GM21390 (cell line): ENCODE measurements at regions not wholly inside any gene's neighbourhood (a gene's known extent, or its start where the extent isn't known, plus 50 kb on each side); places are given as distances from the start of the nearest gene placed in this dataset.
A peak's percentile ranks its signal among the peaks of the same experiment; 100 is the strongest.

ENCODE experiments used
- ATAC-seq: cut with Tn5 transposase; IDR thresholded peaks from one replicate; pipeline ENCODE4 v1.9.1; 2021; ENCODE audit not compliant: unreplicated experiment

DNA sequence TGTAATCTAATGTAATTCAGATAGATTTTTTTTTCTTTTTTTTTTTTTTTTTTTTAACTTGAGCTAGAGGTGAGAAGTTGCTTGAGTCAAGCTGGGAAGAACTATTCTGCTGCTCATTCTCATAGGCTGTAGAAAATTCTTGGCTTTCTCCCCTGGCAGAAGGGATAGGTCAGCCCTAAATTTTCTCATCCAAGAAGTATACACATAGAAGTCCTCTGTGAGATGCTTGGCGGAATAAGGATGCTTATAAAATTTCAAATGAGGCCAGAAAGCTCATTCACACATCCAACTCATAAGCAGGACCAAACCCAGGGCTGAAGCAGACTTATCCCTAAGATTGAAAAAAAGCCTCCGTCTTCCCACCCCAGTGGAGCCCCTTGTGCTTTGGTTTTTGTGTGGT, 572.5 kb downstream of the SQOR start:
- no peak for ATAC-seq

DNA sequence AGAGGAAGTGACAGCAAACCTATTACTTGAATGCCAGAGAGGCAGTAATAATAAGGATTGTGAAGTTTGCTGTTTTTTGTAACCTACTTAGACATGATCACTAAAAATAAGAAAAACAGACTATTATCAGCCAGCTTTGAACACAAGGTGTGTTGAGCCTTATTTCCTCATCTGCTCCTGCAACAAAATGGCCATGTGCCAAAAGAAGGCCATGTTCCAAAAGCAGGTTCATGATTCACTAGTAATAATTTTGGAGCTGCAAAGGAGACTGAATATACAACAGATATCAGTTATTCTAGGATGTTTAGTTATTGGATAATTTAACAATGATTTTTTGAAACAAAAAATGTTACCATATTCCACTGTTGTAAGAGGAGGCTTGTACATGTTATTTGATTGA, 578.7 kb downstream of the SQOR start:
- no peak for ATAC-seq

DNA sequence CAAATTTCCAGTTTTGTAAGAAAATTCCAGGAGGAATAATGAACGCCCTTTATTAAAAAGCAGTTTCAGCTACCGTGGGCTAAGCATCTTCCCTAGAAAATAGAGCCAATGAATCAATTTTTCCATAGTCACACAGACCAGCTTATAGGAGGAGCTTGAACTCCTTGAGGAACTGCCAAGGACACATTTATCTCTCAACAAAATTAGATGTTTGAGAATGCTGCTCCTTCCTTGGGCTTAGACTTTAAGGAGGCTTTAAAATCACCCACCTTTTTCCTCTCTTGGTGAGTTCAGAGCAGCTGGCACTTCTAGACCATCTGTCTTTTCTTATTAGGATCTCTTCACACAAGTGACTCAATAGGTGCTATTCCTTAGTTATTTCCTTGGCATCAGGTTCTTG, 588.0 kb downstream of the SQOR start:
- ATAC-seq, result no peak

DNA sequence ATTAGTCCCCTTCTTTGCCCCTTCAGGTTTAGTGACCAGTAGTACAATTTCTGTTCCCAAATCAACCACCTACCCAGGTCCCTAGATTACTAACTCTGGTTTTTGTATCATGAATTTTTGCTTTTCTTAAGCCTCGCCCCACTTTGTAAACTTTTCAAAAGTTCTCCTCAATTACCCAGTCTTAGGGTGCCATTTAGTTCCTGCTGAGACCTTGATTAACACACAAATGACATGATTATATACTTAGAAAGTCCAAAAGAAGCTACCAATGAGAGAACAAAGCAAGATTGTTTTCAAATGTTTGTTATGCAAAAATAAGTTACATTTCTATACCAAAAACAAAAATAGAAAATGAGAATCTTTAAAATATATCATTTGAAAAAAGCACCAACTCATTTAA, 594.4 kb downstream of the SQOR start:
- no peak for ATAC-seq

DNA sequence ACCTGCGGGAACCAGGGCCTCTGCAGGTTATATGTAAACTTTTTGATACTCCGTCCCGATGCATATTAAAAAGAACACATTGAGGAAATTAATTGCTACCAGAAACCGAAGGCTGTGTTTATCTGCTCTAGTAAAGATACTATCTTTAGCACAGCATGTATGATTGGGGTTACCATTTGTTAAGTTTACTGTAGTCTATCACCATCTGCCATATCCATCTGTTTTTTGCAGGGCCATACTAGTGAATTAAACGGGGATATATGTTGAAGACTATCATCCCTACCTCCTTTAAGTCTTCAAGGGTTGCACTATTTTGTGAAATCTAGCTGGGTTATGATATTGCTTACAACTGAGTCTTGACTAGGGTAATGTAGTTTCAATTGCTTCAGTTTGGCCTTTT, 597.0 kb downstream of the SQOR start:
- no peak for ATAC-seq

DNA sequence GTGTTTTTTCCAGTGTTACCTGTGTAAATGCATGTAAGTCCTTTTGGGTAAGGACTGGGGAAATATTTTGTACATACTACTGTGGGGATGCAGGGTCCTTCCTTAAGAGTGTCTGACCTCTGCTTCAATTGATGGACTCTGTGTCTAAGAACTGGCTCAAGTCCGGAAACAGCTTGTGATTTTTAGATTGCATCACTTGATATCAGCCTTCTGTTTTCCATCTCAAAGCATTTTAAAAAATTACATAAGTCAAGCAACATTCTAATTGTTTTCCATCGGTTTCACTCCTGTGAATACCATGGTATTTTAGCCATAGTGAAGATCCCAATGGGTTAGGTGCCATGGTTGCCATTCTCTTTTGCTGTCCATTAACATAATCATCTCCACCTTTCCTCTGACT, 597.6 kb downstream of the SQOR start:
- ATAC-seq, result no peak

DNA sequence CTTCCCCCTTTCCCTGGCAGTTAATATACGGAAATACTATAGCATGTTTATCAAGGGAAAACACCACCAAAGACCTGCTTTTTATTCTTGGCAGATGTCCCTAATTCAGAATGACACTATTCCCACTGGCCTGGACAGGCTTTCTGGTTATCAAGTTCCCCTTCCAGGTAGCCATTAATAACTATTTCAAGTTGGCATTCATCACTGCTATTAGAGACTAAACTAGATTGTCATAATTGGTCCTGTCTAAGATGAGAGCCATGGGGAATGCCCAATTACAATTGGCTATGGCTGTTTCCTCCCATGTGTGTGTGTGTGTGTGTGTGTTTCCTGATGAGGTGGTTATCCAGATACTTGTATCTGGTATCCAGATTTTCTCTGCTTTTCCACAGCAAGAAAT, 608.1 kb downstream of the SQOR start:
- no peak for ATAC-seq

DNA sequence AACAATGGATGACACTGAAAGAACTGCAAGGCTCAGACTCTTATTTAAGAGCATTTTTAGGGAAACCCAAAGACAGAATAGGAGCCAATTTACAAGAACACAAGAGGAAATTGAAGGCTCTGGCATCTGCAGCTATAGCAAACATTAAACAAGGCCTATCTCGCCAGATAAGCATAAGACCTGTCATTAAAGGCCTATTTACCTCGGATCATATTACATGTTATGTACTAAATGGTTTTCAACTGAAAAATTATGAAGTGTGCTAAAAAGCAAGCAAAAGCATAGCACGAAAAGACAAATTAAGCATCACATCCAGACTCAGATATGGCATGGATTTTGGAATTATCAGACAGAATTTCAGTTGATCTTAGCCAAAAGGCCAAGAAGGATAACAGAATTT, 617.1 kb downstream of the SQOR start:
- ATAC-seq, result no peak

DNA sequence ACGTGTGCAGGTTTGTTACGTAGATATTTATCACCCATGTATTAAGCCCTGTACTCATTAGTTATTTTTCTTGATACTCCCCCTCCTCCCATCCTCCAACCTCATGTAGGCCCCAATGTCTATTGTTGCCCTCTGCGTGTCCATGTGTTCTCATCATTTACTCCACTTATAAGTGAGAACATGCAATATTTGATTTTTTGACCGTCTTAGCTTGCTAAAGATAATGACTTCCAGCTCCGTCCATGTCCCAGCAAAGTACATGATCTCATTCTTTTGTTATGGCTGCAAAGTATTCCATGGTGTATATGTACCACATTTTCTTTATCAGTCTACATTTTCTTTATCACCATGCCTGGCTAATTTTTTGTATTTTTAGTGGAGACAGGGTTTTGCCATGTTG, 623.2 kb downstream of the SQOR start:
- ATAC-seq, result no peak

DNA sequence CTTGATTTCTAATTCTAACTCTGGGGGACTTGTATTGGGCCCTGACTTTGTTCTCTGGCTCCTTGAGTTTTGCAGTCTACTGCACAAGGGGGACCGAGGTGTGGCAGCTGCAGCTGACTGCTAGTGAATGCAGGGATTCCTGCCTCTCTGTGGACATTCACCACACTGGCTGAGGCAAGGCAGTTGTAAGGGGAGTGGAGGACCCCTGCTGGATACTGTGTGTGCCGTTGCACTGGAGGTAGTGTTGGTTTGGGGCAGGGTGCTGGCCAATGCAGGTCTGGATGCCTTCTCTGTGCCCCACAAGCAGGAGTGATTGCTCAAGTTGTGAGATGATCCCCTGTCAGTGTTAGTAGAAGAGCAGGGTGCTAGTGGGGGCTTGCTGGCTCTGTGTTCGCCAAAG, 626.1 kb downstream of the SQOR start:
- no peak for ATAC-seq

DNA sequence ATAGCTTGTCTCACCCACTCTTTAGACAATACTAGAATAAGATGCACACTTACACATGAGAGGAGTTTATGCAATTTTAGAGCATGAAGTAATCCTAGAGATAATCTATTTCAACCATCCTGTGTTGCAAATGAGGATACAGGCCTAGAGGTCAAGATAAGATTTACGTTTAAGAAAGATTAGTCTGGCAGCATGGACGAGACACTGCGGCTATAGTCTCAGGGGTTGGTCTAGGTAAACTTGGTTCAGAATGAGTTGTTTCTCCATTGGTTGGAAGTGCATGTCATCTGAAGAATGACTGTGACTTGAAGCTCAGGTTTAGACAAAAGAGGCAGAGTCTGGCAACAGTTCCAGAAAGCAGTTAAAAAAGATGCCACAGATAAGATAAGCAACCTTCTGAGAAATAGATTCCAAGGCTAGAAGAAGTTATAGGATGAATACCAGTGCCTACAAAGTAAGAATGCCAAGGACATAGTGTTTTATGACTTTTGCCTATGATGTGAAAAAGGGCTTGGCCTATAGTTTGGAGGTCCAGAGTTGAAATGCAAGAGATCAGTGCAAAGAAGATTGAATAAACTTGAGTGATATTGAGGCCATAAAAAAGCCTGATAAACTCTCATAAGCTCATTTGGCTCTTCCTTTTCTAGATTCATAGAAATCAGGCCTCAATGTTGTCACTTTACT, 631.0 kb downstream of the SQOR start:
- no peak for ATAC-seq

DNA sequence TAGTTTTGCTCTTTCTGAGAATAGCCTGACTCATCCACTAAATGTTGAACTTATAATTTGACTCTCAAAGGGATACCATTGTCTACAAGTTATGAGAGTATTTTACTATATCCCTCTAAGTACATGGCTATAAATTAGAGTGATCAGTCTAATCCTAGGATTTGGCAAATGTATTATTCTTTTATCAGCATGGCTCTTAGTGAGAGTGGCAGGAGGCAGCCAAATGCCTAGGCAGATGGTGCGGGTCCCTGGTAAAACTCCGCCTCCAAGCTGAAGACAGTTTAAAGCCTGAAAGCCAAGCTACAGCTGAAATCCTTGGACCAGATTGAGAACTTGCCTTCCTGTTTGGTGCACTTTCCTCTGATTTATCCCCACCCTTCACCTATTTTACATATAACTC, 631.8 kb downstream of the SQOR start:
- ATAC-seq, result no peak

DNA sequence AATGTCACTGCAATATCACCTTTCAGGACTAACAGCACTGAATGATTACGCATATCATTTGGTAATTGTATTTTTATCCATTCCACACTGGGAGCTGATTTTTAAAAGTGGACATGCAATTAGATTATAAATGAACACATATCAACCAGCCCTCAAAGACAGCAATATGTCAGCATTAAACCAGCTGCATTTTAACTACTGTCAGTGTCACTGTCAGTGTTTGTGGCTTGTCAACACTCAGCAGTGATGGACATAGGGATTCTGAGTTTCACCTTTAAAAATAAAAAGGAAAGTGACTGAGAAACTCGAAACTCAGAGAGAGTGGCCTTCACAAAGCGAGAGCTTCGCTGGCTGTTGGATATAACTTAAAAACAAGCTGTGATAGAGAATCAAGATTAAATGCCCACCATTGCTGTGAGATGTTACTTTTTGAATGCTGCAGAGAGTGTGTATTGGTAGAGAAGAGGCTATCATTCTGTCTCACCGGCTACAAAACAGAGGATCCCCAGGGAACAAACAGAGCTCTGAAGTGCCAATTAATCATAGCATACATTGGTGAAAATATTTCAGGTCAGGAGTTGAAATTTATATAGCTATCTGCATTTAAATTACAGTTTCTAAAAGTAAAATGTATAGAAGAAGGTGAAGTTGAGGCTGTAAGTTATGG, 635.8 kb downstream of the SQOR start:
- ATAC-seq, result no peak

DNA sequence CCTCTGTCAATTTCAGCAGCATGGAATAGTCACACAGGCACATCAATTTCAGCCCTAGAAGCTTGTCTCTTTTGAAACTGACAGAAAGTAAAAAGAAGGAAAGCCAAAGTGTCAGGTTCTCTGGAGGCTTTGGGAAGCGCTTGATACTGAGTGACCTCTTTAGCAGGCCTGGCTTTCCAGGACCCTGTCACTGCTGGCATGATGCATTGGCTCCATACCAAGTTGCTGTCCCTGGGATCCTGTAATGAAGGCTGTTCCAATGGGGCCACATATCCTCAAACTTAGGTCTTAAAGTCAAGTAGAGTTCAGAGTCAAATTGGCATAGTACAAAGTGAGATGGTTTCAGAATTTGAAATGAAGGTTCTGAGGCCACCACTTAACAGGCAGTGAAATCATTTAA, 640.9 kb downstream of the SQOR start:
- no peak for ATAC-seq

DNA sequence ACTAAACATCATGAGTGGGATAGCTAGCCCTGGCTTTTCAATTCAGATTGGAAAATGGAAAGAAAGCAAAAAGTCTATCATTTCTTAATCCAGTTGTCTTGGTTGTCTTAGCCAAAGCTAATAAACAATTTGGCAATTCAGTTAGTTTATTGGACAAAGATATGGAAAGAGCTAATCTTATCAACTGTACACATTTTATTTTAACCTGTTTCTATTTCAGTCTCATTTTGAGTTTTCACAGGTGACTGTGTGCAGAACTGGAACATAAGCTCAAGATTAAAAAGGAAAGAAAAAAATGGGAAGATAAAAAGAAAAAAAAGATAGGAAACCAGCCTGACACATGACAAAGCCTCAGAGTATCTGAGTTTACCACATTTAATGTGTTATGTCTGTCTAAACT, 642.6 kb downstream of the SQOR start:
- ATAC-seq, result no peak

DNA sequence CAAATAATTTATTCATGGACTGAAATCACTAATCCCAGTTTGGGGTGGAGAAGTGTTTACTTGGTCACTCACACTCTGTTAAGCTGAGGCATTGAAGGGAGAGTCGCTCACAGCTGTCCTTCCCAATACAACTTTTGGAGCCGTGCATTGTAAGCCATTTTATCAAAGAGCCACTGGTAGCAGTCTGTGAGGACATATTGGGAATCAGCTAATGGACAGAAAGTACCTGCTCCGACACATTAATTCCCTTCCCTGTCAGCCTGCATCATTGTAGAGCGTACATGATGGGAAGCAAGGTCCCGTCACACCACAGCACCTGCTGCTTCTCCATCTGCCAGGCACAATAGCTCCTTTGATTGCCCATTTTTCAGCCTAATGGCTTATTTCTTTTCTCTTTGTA, 643.2 kb downstream of the SQOR start:
- ATAC-seq, result no peak

DNA sequence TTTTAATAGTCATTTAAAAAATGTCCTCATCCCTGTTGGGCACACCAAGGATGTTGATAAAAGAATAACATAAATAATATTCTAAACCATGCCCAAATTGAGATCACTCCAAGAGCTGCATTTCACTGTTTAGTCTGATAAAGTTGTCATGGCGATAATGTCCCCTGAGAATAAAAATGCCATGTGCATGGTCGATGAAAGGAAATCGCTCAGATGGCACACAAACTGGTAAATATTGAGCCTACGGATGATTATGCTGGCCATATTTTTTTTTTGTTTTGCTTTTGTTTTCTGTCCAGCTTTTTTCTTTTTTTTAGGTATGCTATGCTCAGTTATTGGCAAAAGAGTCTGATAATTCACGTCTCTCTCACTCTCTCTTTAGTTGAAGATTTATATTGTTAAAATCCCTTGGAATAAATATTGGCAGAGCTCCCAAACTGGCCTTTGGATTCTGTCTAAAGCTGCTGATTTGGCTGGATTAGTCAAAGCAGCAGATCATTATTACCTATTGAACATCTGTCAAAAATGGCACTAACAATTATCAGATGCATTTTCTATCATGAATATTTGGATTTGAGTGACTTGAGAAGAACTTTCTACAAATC, 643.8 kb downstream of the SQOR start:
- ATAC-seq, result no peak

DNA sequence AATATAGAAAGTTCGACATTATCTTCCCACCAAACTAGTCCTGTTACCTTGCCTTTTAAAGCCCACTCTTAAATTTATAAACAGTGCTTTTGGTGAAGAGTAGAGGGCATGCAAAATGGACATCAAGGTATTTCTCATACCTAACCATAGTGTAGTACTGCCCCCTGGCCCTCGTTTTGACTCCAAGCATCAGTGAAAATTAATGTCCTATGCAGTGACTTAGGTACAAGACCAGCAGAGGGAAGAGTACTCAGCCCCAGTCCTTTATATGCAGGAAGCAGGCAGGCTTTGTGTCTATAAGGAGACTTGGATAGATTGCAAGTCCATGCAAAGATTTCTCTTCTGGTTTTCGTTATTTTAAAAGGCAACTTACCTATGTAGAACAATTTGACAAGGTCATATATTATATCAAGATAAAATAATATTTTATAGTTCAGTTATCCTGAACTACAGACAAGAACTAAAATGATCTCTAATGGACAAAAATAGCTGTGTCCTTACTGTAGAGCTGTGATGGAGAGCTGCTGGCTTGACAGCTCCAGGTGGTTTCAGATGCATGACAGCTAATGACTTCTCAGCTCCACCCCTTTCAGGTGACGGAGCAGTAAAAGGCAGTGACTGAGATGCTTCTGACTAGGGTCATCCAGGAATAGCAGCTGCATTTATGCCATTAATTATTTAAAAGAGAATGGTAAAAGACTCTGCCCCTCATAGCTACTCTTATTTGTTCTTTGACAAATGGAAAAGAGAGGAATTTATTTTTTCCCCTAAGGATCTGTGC, 646.1 kb downstream of the SQOR start:
- ATAC-seq, result no peak

DNA sequence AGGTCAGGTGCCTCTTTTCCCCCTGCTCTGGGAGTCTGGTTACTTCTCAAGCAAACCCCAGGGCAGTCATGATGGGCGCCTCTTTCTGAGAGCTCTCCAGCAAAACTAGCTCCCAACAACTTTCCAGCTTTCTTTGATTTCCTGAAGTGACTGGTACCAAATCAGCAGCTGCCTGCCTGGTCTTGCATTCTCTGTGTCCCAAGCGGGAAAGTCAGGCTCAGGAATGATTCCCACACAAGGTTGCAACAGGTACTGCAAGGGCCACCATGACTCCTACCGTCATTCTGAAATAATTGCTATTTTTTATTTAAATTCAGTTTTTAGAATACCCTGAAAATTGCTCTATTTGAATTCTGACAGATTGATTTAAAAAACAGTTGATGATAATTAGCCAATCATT, 658.7 kb downstream of the SQOR start:
- ATAC-seq, result no peak

DNA sequence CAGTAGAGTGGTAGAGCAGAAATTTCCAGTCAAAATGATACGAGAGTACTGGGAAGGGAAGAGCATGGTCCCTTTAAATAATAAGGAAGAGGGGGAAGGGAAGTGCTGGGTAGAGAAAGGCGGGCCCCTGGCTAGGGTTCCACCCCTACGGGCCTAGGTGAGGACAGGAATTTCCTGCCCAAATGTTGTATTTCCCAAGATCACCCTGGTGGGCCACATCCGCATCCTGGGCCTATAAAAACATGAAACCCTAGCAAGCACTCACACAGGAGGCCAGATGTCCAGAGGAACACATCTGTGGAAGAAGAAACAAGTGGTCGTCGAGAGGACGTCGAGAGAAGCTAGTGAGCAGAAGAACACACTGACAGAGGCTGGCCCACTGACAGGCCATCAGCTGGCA, 661.2 kb downstream of the SQOR start:
- ATAC-seq, result no peak

DNA sequence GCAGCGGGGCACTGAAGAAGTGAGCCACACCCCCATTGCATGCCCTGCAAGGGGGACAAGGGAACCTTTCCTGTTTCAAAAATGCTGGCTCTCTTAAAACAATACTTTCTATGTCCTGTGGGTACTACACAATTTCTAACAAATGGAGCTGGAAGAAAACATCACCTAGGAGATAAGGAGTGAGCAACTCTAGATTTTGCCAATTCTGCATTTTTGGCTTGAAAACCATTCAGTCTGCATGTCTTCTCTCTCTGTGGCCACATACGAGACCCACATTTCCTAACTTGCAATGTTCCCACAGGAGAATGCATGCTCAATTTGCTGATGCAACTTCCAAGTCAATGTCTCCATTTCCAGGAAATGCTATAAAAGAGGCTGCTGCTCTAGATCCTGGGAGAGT, 662.0 kb downstream of the SQOR start:
- ATAC-seq, result no peak

DNA sequence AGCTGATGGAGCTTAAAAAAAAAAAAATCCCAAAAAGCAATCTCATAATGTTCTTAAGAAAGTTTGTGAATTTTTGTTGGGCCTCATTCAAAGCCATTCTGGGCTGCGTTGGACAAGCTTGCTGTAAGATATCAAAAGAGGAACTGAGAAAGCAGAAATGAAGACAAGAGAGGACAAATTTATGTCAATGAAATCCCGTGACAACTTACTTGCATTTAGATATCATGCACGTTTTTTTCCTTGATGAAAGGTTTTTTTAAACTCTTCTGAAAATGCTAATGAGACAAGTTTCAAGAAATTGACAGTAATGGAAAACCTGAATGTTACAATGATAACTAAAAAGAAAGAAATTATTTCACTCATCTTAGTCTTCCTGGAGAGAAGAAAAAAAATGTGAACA, 662.9 kb downstream of the SQOR start:
- peak; percentile 76 for ATAC-seq
